Anterior cingulate cortex (tissue), 58 donors: ENCODE measurements at regions not wholly inside any gene's neighbourhood (a gene's known extent, or its start where the extent isn't known, plus 50 kb on each side); places are given as distances from the start of the nearest gene placed in this dataset.
"Not testable (repeated sequence)": the region's sequence is repeated elsewhere in the genome, so short reads cannot be mapped to it uniquely, and the experiment has no call there.

Experiments
- DNase-seq, 58 donors: peaks; one replicate each; lab custom pipeline; 2025; lab: John Stamatoyannopoulos, UW

DNA sequence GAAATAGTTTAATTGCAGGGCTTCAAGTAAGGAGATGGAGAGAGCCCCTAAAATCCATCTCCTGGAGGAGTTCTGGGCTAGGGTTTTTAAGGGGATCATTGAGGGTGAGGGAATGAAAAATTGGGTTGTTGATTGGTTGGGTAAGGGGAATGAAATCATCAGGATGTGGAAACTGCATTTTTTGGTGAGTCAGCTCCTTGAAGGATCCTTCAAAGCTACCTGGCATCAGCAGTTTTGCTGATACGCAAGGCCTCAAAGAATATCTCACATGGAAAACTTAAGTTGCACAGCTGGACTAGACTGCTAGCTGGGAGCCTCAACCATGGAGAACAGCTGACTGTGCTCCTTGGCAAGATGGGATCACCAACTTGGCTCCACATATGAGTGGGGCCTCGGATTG lies 136.7 kb downstream of the FGF10 start:
- no peak for DNase-seq

DNA sequence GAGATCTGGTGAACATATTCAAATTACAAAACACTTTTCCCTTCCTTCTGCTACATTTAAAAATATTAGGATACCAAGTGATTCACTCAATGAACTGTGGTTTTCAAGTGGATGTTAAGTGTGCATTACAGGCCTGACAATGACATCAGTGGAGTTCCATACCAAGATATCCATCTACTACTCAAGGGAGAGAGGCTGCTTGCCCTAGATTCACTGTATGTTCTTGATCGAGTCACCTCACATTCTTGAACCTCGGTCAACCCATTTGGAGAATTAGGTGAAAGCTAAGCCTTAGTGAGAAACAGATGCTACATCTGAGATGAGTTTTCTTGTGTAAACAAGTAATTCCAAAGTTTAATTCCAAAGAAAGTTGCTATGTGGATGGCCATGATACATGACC lies 142.2 kb downstream of the FGF10 start:
- no peak for DNase-seq

DNA sequence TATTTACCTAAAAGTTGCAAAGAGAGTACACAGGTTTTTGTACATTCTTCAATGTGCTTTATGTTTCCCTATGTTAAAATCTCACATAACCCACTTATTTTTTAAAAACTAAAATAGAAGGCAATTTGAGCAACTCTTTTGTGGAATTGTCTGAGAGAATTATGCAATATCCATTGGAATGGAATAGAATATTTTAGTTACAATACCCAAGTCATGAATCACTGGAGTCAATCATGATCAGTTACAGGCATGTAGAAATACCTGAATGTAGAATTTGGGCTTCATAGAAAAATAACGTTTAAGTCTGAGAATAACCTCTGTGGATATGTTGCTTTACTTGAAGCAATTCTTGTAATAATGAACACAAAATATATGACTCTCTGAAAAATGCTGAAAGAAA lies 143.3 kb downstream of the FGF10 start:
- no peak for DNase-seq

DNA sequence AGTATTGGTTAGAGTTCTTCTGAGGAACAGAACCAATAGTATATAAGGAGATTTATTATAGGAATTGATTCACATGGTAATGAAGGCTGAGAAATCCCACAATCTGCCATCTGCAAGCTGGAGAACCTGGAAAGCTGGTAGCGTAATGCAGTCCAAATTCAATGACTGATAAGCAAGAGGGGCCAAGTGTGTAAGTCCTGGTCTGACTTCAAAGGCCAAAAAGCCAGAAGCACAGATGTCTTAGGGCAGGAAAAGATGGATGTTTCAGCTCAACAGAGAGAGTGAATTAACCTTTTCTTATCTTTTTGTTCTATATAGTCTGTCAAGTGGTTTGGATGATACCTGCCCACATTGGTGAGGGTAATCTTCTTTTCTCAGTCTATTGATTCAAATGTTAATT lies 146.4 kb downstream of the FGF10 start:
- no peak for DNase-seq

DNA sequence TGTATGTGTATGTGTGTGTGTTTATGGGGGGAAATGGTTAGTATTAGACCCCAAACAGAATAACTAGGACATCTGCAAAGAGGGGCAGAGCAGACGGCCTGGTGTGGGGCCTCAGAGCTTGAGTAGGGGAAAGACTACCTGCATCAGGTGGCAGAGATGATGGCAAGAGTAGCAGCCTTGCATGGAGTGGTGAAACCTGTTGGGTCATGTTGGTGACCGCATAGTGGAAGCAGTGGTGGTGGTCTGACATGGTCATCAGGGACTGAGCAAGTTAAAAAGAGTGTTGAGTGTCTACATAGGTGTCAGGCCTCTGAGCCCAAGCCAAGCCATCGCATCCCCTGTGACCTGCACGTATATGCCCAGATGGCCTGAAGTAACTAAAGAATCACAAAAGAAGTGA lies 153.2 kb downstream of the FGF10 start:
- DNase-seq, result no peak

DNA sequence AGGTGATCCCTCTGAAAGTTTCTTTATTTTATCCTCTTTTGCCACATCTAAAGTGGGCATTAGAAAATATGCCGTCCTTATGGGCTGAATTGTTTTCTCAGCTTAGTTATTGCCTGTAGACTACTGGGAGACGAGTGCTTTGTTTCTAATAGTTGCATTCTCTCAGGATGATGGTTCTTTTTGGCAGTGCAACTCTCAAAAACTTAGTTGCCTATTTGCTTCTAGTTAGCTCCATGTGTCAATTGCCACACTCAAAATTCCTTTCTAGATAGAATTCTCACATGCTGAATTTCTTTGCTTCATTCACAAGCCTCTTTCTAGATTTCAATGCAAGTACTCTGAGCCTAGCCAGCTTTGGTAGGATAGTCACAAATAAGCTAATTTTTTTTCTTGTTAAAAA lies 155.5 kb downstream of the FGF10 start:
- no peak for DNase-seq

DNA sequence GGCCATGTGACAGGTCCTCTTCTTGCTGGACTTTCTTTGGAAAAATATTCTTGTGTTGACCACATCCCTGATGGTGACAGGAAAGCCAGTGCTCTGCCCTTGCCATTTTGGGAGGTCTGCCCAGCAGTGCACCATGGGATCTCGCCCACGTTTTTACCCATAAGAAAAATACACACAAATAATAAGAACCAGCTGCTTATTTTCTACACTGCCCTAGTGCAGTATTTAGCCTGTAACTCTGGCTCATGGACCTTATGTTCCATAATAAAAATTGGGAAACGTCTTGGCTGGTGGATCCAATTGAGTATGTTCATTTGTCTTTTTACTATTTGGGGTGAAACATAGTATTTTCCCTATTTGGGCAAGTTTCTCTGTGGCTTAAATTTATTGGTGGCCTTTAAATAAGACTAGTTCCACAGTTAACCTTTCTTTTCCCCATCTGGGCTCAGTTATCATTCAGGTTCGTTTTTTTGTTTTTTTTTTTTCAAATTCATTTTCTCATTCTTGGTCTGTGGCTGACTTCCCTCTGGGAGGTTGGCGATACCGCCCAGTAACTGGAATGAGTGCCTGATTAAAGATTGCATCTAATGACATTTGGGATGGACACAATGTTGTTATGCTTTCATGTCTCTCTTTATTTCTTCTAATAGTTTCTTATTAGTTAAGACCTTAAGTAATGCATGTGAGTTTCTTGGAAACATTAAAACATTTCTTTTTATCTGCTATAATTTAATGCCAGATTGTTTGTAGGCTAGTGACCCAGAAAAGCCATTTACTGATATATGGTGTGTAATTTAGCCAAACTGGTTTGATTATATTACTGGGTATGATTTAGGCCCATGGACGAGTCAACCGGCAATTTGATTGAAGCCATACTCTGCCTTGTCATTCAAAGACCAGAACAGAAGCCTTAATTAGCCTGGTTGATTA lies 163.7 kb downstream of the FGF10 start:
- DNase-seq, result no peak

DNA sequence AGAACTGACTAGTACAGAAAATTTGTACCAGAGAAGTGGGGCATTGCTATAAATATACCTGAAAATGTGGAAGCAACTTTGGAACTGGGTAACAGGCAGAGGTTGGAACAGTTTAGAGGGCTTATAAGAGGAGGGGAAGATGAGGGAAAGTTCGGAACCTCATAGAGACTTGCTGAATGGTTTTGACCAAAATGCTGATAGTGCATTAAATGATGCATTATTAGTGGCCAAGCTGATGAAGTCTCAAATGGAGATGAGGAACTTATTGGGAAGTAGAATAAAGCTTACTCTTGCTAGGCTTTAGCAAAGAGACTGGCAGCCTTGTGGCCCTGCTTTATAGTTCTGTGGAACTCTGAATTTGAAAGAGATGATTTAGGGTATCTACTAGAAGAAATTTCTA lies 189.8 kb downstream of the FGF10 start:
- DNase-seq, result no peak

DNA sequence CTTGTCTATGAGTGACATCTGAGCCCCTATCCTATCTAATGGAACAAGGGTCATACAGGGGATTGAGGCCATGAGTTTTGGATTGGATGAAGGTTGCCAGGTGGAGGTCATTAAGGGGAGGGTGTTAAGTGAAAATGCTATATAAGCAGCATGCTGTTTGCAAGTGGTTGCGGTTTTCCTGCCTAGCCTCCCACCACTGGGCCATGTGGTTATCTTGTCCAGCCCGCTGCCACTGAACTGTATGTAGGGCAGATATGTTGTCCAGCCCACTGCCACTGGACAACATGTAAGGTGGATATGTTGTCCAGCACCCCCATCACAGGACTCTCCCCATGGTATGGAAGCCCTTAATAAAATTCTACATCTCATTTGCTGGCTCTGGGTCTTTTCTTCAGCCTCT lies 200.0 kb downstream of the FGF10 start:
- no peak for DNase-seq

DNA sequence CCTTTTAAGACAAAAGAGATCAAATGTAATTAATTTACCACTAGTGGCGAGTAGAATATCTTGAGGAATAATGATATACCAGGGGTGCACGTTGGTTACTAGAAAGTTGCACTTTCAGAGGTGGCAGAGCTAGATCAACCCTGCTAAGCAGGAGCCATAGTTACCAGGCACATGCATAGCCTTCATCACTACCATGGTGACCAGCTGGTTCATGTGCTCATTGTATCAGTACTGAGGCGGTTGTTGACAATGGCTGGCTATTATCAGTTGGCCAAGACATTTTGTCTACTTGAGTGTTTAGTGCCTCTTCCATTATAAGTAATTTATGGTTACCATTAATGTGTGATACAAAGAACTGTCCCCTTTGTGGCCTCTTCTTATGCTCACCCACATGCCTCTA lies 201.2 kb downstream of the FGF10 start:
- no peak for DNase-seq

DNA sequence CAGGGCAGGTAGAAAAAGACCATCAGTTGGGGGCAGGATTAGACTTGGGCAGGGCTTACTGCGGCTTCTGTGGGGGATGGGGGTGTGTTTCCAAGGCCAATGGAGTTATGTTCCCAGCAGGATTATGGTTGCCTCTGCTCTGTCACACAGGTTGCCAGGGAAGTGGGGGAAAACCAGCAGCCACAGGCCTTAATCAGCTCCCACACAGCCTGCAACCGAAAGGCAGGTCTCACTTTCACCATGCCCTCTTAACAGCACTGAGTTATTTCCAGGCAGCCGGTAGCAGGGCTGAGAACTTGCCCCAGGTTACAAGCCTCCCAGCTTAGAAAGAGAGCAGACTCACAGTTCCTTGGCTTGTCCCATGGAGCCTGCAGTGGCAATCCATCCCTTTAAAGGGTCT lies 205.5 kb downstream of the FGF10 start:
- DNase-seq, result no peak

DNA sequence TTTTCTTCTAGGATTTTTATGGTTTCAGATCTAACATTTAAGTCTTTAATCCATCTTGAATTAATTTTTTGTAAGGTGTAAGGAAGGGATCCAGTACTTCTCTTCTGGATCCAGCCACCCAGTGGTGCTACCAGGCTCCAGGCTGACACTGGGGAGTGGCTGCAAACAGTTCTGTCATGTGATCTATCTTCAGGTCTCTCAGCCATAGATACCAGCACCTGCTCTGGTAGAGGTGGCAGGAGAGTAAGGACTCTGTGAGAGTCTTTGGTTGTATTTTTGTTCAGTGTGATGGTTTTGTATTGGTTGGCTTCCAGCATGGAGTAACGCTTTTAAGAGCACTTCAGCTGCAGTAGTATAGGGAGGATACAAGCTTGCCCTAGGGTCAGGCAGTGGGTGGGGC lies 205.9 kb downstream of the FGF10 start:
- DNase-seq, result no peak

DNA sequence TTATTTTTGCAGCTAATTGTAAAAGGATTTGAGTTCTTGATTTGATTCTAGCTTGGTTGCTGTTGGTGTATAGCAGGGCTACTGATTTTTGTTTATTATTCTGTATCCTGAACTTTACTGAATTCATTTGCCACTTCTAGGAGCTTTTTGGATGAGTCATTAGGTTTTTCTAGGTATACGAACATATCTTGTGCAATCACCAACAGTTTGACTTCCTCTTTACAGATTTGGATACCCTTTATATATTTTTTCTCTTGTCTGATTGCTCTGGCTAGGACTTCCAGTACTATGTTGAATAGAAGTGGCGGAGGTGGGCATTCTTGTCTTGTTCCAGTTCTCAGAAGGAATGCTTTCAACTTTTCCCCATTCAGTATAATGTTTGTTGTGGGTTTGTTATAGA lies 210.8 kb downstream of the FGF10 start:
- DNase-seq, result no peak

DNA sequence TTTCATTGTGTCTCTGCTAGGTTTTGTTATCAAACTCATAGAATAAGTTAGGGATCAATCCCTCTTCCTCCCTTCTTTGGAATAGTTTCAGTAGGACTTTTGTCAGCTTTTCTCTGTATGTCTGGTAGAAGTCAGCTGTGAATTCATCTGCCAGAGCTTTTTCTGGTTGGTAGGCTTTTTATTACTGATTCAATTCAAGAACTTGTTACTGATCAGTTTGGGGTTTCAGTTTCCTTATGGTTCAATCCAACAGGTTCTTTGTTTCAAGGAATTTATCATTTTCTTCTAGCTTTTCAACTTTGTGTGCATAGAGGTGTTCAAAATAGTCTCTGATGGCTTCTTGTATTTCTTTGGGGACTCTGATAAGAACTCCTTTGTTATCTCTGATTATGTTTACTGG lies 221.7 kb downstream of the FGF10 start:
- DNase-seq, result no peak

DNA sequence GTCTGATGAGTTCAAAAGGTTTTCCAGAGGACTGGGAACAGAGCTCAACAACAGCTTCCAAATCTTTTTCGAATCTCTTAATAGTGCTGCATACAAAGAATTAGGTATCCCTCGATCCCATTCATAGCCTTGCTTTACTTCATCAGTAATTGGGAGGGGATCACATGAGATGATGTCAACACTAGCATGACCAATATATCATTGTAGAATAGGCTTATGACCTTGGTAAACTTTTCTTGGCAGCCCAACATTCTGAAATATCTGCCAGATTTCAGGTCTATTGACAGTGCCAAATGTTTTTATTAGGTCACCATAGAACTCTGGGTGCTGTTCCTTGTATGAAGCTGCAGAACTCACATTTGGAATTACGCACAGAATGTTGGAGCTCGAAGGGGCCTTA lies 228.9 kb downstream of the FGF10 start:
- no peak for DNase-seq

DNA sequence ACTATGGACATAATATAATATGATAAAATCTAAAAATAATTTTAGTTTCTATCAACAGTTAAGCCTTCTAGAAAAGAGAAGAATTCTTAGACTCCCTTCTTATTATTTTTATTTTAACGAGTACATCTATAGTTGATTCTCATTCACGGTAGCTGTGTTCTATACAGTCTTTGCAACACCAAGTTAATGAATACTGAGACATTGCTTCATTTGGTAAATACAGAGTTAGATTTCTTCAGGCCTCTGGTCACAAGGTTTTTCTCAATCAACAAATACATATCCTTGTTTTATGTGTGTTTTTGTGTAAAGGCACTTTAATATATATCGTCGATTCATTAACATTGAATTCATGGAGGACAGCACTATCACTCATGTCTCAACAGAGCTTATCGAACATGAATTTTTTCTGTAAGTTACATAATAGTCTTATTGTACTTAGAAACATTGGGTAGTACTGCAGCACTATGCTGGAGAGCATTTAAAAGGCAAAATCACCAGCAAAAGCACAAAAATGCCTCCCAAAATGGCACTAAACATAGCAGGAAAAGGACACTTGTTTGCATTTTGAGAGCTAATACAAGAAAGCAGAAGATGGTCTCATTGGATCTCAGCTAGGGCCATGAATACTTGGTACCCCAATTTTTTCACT lies 239.0 kb downstream of the FGF10 start:
- no peak for DNase-seq

DNA sequence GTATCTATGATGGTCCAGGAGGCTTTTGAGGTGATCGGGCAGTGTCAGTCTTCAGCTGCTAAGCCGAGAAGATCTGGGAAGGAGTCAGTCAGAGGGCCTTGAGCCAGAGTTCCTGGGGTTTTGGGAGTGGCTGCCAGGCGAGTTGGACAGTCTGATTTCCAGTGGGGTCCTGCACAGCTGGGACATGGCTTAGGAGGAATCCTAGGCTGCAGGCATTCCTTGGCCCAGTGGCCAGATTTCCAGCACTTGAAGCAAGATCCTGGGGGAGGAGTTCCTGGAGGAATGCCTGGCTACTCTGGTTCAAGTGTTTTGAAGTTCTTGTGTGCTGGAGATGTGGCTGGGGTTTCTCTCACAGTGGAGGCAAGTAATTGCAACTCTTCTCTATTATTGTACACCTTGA lies 271.3 kb downstream of the FGF10 start:
- not testable (repeated sequence) for DNase-seq

DNA sequence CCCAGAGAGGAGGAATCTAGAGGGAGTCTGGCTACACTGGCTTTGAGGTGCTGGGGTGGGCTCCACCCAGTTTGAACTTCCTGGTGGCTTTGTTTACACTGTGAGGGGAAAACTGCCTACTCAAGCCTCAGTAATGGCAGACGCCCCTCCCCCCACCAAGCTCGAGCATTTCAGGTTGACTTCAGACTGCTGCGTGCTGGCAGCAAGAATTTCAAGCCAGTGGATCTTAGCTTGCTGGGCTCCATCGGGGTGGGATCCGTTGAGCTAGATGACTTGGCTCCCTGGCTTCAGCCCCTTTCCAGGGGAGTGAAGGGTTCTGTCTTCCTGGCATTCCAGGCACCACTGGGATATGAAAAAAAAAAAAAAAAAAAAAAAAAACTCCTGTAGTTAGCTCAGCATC lies 281.0 kb downstream of the FGF10 start:
- not testable (repeated sequence) for DNase-seq

DNA sequence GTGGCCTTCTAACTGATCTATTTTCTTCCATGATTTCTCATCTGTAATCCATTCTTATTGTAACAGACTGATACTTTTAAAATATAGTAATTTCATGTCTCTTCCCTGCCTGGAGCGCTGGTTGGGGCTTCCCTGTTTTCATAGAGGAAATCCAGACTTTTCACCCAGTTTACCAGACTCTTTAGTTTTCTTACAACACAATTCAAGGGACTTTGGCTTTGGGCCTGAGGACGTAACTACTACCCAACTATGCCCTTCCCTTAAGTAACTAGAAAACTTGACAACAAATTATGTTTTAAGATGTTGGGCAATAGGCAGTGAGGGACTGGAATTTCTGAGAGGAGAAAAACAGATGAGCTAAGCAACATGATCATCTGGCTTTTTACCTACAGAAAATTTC lies 289.6 kb downstream of the FGF10 start:
- DNase-seq, result no peak

DNA sequence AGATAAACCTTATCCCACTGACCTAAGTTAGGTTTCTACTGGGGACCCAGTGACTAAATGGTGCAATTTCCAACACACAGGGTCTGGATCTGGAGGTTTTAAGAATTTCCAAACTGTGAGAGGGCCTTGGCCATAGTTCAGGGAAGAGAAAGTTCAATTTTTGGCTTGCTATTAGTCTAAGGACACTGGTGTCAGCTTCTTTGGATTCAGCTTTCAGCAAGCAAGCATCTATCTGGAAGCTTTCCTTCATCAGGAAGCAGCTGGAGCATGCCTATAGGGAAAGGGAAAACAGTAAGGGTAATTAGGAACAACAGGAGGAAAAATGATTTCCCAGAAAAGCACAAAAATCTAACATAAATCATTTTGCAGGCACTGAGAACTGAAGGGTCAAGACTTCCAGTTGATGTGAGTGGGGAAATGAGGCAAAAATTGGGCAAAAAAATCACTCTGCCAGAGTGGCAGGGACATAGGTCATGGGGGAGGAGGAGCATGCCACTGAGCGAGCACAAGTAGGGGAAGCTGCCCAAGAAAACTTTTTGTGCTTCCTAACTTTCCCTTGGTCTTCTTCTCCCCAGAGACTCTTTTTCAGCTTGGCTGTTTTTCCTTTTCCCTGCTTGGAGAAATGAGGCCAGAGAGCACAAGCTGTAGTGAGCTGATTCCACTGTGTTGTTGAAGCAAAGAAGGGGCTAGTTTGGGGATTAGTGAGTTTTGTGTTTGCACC lies 299.6 kb downstream of the FGF10 start:
- no peak for DNase-seq

DNA sequence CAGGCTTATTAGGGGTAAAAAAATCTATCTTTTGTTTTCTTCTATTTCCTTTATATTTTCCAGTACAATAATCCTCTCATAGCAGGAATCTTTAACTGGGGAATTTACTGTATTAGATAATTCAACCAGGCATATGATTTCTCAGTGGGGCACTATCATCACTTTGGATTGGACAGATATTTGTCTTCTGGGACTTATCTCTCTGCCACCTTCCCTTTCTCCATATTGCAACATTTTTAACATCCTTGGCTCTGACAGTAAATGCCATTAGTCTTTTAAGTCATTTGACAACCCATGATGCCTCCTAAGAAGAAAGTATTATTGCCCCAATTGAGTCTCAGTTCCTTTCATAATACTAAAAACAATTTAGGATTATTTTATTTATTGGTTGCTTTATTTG lies 304.1 kb downstream of the FGF10 start:
- no peak for DNase-seq

DNA sequence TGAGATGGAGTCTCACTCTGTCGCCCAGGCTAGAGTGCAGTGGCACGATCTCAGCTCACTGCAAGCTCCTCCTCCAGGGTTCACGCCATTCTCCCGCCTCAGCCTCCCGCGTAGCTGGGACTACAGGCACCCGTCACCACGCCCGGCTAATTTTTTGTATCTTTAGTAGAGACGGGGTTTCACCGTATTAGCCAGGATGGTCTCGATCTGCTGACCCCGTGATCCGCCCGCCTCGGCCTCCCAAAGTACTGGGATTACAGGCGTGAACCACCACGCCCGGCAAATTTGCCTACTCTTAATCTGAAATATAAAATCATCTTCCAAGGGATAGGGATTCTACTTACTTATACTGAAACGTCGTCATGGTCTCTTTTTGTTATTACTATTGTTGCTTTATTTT lies 314.7 kb downstream of the FGF10 start:
- not testable (repeated sequence) for DNase-seq
